NCI-H2196 treated with DMSO at 0.1 percent for 48 hours (cell line): ENCODE measurements at regions not wholly inside any gene's neighbourhood (a gene's known extent, or its start where the extent isn't known, plus 50 kb on each side); places are given as distances from the start of the nearest gene placed in this dataset.

ENCODE experiments used
- DNase-seq: peaks from one replicate; lab custom pipeline; 2025; ENCODE audit not compliant: unreplicated experiment; lab: John Stamatoyannopoulos, UW

DNA sequence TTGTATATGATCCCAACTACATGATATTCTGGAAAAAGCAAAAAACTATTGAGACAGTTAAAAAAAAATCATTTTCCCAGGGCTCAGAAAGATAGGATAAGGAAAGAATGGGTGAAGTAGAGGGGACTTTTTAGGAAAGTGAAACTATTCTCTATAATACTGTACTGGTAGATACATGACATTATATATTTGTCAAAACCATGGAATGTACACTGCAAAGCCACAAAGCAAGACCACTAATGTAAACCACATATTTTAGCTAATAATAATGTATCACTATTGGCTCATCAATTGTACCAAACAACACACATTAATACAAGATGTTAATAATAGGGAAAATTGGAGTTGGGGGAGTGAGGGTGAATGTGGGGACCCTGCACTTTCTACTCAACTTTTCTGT, 182.6 kb downstream of the EFNB2 start:
- DNase-seq, result no peak

DNA sequence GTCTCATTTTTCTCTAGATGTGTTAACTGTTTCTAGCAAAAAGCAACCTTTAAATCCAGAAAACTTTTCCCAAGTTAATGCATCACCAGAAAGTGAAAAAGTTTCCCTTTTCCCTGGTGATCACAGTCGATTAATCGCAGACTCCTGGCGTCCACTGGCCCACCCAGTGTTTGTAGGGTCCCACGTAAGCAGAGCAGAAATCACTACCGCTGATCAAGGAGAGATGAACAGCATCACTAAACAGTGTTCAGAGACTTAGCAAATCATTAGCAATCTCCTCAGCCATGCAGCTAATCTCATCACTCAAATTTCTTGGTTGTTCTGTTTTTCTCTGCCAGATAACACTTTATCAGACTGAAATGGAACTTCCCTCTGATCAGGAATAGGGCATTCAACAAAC, 184.2 kb downstream of the EFNB2 start:
- DNase-seq, result no peak

DNA sequence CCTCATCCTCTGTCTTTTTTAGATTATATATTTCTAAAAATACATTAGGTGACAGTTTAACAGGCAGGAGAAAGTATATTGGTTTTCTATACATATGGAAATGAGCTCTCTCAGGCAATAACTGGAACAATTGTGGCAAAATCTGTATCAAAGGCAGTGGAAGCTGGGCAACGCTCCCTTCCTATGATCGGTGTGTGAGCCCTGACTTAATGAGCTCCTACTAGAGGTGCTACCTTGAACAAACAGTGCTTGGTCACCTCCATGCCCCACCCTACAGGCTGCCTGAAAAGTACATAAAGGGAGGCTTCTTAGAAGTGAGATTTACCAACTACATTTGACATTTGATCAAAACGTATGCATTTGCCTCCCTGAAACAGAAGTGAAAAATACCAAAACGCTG, 185.3 kb downstream of the EFNB2 start:
- DNase-seq, result no peak

- no peak for DNase-seq
These were observed 186.2 kb downstream of the EFNB2 start for GRCh38 chr13:106349080-106349931.

DNA sequence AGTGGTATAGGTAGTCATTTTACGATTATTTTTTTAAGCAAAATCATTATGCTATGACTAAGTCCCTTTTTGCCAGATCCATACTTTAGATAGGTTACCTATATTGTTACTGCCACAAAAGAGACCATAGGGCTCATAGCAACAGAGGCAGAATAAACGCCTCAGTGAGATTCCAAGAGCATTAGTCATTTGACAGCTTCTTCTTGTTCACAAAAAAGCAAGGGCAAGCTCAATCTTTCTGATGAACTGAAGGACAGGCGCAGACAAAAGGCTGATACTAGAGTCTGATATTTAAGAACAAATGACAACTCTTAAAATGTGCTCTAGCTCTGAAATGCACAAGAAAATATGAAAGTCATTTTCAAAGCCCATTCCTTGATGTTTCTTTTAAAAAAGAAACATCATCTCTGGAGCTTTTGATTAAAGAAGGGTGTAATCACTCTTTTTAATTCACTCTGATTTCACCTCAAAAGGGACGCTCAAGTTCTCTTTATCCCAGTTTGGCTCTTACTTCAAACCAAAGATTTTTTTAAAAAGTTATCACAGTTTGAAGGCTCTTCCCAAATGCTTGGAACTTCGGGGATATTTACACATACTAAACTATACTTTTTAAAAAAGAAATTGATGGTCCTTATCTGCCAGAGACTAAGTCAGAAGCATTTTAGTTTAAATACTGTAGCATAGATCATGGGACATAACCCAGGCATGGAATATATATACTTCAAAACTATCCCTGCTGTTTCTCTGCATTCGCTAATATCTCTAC, 187.2 kb downstream of the EFNB2 start:
- DNase-seq, result no peak

- no peak for DNase-seq
These were observed 191.1 kb downstream of the EFNB2 start for GRCh38 chr13:106344342-106344741.

GRCh38 chr13:106343836-106344235, 191.6 kb downstream of the EFNB2 start:
- no peak for DNase-seq

- no peak for DNase-seq
These were observed 195.2 kb downstream of the EFNB2 start for GRCh38 chr13:106340249-106340648.

DNA sequence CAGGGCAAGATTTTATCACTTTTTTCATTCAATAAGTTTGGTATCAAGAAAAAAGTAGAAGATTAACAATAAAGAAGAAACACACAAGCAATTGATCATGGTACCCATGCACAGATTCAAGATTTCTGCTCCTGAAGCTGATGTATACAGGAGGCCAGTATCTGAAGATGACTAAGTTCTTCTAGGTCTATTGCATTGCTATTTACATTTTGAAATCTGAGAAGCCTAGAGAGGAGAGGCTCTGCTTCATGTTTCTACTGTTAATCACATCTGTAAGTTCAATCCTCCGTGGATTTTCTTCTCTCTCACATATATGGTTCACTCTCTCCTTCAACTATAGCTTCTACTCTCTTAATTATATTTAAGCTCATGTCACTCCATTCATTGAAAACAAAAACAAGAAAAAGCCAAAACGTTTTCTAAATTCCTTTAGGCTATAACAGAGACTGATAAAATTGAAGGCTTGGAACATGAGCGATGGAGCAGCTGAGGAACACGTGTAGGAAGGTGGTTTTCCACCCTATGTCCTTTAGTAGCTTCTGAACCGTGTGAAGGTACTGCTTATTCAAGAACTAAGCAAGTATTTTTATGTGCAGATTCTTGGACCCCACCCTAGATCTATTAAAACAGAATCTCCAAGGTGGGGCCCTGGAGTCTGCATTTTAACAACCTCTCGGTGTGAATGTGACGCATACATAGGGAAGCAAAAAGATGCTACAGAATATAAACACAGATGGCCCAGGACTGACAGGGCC, 198.2 kb downstream of the EFNB2 start:
- no peak for DNase-seq

GRCh38 chr13:106336668-106337067, 198.8 kb downstream of the EFNB2 start:
- DNase-seq, result no peak

DNA sequence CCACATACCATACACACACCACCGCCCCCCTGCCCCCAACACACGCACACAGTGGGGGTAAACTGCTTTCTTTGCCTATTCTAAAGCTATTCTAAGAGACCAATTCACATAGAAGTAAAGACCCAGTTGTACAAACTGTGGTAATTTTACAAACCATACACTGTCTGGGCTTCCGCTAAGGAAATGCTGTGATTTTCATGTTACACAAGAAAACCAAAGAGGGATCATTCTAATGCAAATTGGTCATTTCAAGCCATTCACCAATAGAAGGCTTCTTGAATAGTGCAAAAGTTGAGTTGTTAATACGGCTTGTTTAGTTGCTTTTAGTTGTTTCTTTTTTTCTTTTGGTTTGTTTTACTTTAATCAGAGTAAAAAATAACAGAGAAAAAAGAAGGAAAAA, 202.8 kb downstream of the EFNB2 start:
- no peak for DNase-seq

GRCh38 chr13:106331116-106331515, 204.3 kb downstream of the EFNB2 start:
- DNase-seq, result no peak

- no peak for DNase-seq
These were observed 205.5 kb downstream of the EFNB2 start for GRCh38 chr13:106329941-106330340.

- no peak for DNase-seq
These were observed 208.7 kb downstream of the EFNB2 start for GRCh38 chr13:106326751-106327150.

GRCh38 chr13:106324444-106324843, 211.0 kb downstream of the EFNB2 start:
- no peak for DNase-seq

DNA sequence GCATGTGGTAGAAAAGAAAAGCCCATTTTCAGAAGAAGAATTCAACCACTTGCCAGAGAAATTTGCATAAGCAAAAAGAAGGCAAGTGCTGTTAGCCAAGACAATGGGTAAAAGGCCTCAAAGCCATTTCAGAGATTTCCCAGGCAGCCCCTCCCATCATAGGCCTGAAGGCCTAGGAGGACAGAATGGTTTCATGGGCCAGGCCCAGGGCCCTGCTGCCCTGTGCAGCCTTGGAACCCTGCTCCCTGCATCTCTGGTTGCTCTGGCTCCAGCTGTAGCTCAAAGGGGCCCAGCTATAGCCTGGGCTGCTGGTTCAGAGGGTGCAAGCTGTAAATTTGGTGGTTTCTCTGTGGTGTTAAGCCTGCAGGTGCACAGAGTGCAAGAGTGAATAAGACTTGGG, 212.8 kb downstream of the EFNB2 start:
- no peak for DNase-seq

- no peak for DNase-seq
These were observed 216.5 kb downstream of the EFNB2 start for GRCh38 chr13:106318941-106319411.

DNA sequence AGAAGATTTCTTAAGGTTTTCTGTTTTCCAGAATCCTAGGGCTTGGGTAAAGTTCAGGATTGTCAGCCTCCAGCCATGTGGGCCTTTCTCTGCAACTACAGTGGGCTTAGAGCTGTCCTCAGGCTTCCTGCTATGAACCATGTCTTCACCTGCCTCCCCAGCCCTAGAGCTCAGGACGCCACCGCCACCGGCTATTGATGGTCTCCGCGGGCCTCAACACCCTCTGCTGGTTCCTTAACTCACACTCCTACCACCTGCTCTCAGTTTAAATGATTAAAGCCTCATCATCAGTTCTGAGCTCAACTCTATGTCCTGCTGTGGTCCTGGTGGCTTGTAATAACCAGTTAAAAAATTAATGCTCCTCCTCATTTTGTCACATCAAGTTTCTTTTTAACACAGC, 221.0 kb downstream of the EFNB2 start:
- DNase-seq, result no peak

DNA sequence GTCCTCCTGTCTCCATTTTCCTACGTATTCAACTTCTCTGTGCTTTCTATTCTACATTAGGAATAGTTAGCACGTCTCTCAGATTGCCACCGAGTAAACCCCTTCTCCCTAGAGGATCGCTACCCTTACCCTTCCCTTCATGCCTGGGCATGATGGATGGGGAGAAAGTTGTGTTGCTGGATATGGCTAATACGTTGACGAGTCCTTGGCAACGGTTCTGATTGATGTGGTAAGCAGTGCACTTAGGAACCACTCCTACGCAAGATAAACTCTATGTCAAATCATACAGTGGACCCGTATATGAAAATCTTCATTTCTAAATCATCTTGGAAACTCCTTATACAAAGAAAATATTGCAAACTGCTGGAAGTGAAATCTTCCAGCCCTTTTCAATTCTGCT, 224.5 kb downstream of the EFNB2 start:
- no peak for DNase-seq

DNA sequence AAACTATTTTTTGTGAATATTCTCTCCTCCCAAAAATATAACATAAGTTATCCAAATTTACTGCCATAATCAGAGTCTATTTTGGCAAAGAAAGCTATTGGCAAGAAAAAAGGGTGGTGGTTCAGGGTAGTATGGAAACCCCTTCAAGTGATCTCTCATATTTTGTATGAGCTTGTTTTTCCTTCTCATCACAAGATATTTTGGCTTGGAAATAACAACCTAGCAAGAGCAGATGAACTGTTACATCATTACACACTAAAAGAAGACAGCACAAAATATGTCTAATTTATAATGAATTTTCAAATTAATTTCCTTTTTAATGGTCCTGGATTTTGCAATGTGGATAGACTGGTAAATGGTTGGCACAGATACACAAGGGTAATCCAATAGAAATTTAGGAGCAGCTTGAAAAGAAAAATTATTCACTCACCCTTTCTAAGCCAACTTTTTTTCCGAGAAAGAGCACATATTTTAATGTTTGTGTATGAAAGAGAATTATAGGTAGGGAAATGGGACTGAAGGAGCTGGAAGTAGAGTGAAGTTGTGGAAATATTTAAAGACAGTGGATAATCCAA, 225.1 kb downstream of the EFNB2 start:
- no peak for DNase-seq

- DNase-seq, result no peak
These were observed 228.6 kb downstream of the EFNB2 start for GRCh38 chr13:106306748-106307277.
